ENCODE measurements at regions not wholly inside any gene's neighbourhood (a gene's known extent, or its start where the extent isn't known, plus 50 kb on each side); places are given as distances from the start of the nearest gene placed in this dataset.
A peak's percentile ranks its signal among the peaks of the same experiment; 100 is the strongest.

GRCh38 chr3:81913886-81914663, 152.6 kb upstream of the GBE1 start:
- H4K20me1 ChIP-seq (ENCODE audit: low read length), result no peaks in the 10 kb centered on the region
- no peaks in the 10 kb centered on the region for H3K36me3 ChIP-seq (ENCODE audit: low read depth, low read length)
- no peak overlapping the region for H2AFZ ChIP-seq (ENCODE audit: low read length)
- H3K27ac ChIP-seq (ENCODE audit: low read length), result no peak overlapping the region
- H3K4me3 ChIP-seq (ENCODE audit: low read length), result no peak overlapping the region
- peaks cover 7% of the 10 kb centered on the region; the same call in 1 of the 2 replicates for H3K4me1 ChIP-seq (ENCODE audit: insufficient read depth, low read length)
- H3F3A ChIP-seq (ENCODE audit: low read length, unreplicated experiment), result no peaks in the 10 kb centered on the region
- H3K27me3 ChIP-seq (ENCODE audit: low read length), result no peaks in the 10 kb centered on the region
- H3K9me3 ChIP-seq (ENCODE audit: low read length), result no peaks in the 10 kb centered on the region
- TF ChIP-seq CTCF (conservative IDR thresholded peaks at IDR 0.05; ENCODE audit: low read depth, low read length), result no peak
- TF ChIP-seq EZH2 (IDR thresholded peaks at IDR 0.05; ENCODE audit: low read length, unreplicated experiment), result no peak
- no peak for TF ChIP-seq EZH2phosphoT487 (IDR thresholded peaks at IDR 0.05; ENCODE audit: borderline replicate concordance, low read length)
- ChIA-PET CTCF (no interaction called here), POLR2A (ENCODE audit: unreplicated experiment) (interaction anchor here (0.7 kb wide), 1 partner anchor 10 kb away, joined by 3 read pairs; no protein-coding TSS in a partner anchor)
- DNase-seq (no peak), ATAC-seq (peak; percentile 73)
- no TSS peak for BruUV-seq (replicated peaks)
- H3K9me2 ChIP-seq (replicated peaks; ENCODE audit: low read length), result no peaks in the 10 kb centered on the region
- H3K4me2 ChIP-seq (ENCODE audit: low read length), result no peak overlapping the region
- intact Hi-C loops (cut with micrococcal nuclease), result loop anchor here (5.0 kb wide), 2 partner anchors 152 to 173 kb away; partner anchors contain the start of gene GBE1
- no peak overlapping the region for H3K9ac ChIP-seq (ENCODE audit: low read length)
- no peaks in the 10 kb centered on the region for H3K79me2 ChIP-seq (ENCODE audit: low read length)

- Histone ChIP-seq H3K9me3 (ENCODE audit: low read length) (no peaks in the 10 kb centered on the region), H4K20me1 (ENCODE audit: low read length) (no peaks in the 10 kb centered on the region), H3K36me3 (ENCODE audit: low read depth, low read length) (no peaks in the 10 kb centered on the region), H3K9ac (ENCODE audit: low read length) (no peak overlapping the region), H3K27me3 (ENCODE audit: low read length) (no peaks in the 10 kb centered on the region), H3F3A (ENCODE audit: low read length, unreplicated experiment) (no peaks in the 10 kb centered on the region), H3K4me3 (ENCODE audit: low read length) (no peak overlapping the region), H3K27ac (ENCODE audit: low read length) (no peak overlapping the region), H3K79me2 (ENCODE audit: low read length) (no peaks in the 10 kb centered on the region), H3K4me2 (ENCODE audit: low read length) (no peak overlapping the region), H3K9me2 (replicated peaks; ENCODE audit: low read length) (no peaks in the 10 kb centered on the region), H3K4me1 (ENCODE audit: insufficient read depth, low read length) (peaks cover 7% of the 10 kb centered on the region; the same call in 1 of the 2 replicates), H2AFZ (ENCODE audit: low read length) (no peak overlapping the region)
- no peak for TF ChIP-seq CTCF (conservative IDR thresholded peaks at IDR 0.05; ENCODE audit: low read depth, low read length)
- no peak for TF ChIP-seq EZH2 (IDR thresholded peaks at IDR 0.05; ENCODE audit: low read length, unreplicated experiment)
- TF ChIP-seq EZH2phosphoT487 (IDR thresholded peaks at IDR 0.05; ENCODE audit: borderline replicate concordance, low read length), result no peak
- ATAC-seq (no peak), DNase-seq (no peak)
- ChIA-PET CTCF (no interaction called here), POLR2A (ENCODE audit: unreplicated experiment) (no interaction called here)
- BruUV-seq (replicated peaks), result no TSS peak
- intact Hi-C loops (cut with micrococcal nuclease), result loop anchor here (5.0 kb wide), 2 partner anchors 149 to 176 kb away; partner anchors contain the start of gene GBE1
Observed at GRCh38 chr3:81911221-81911620, 149.8 kb upstream of the GBE1 start.

Data from PC-3 (cell line).